K562 (cell line): ENCODE measurements at regions not wholly inside any gene's neighbourhood (a gene's known extent, or its start where the extent isn't known, plus 50 kb on each side); places are given as distances from the start of the nearest gene placed in this dataset.

Experiments used
- ARID2 ChIP-seq: fragments of 450-650 bp; IDR thresholded peaks from 2 replicates; pipeline ENCODE4 v1.6.1; 2017; ENCODE audit warnings: antibody characterized with exemption, mild to moderate bottlenecking
- HNRNPH1 ChIP-seq: fragments of 200-400 bp; formaldehyde crosslinking; optimal IDR thresholded peaks from 2 replicates; pipeline ENCODE3; 2017; ENCODE audit warnings: low read depth, mild to moderate bottlenecking, low read length, moderate library complexity
- JUNB ChIP-seq: fragments of 450-650 bp; formaldehyde crosslinking; conservative IDR thresholded peaks from 2 replicates; pipeline ENCODE4 v1.4.0; 2020; ENCODE audit warnings: mild to moderate bottlenecking
- POLR2G ChIP-seq: fragments of 200-400 bp; formaldehyde crosslinking; IDR thresholded peaks from 2 replicates; pipeline ENCODE4 v1.6.1; 2017; ENCODE audit warnings: low read depth, mild to moderate bottlenecking, antibody characterized with exemption, low read length, moderate library complexity
- TARDBP ChIP-seq: fragments of 450-650 bp; IDR thresholded peaks from 2 replicates; pipeline ENCODE4 v1.6.1; 2016
- ZNF644 ChIP-seq: fragments of 200-800 bp; sonication (Bioruptor generic); IDR thresholded peaks from 2 replicates; pipeline ENCODE4 v1.6.1; 2016; ENCODE audit warnings: low read depth, missing genetic modification characterization, missing compliant biosample characterization
- ZNF77 ChIP-seq: fragments of 250-450 bp; sonication (Bioruptor Pico); IDR thresholded peaks from 2 replicates; pipeline ENCODE4 v1.5.0; 2020
- TF ChIP-seq, protein P1 (sequence below): fragments of 450-650 bp; IDR thresholded peaks from 2 replicates; pipeline ENCODE4 v1.7.0; 2016; ENCODE audit warnings: borderline replicate concordance
- TF ChIP-seq, protein P2 (sequence below): fragments of 450-650 bp; IDR thresholded peaks from 2 replicates; pipeline ENCODE4 v1.6.1; 2016; ENCODE audit warnings: antibody characterized with exemption
- TF ChIP-seq, protein P3 (sequence below), 3 experiments: IDR thresholded peaks in 2 of 3; conservative IDR thresholded peaks in 1 of 3; 2 replicates each; pipeline ENCODE4 v1.5.1; 2011 to 2012; ENCODE audit warnings: low read length in 3 of 3, mild to moderate bottlenecking in 3 of 3, control low read depth in 2 of 3, improper control_type of control experiment in 1 of 3, inconsistent platforms in 1 of 3, low read depth in 1 of 3, mixed read lengths in 1 of 3, moderate library complexity in 1 of 3; ENCODE audit not compliant: insufficient read depth in 2 of 3

- TF ChIP-seq HNRNPH1 (no peak), JUNB (CRISPR knock-in tag) (no peak), POLR2G (no peak), TARDBP (no peak), ZNF644 (tag) (no peak), ZNF77 (no peak), ARID2 (no peak)
- TF ChIP-seq, protein P1, sequence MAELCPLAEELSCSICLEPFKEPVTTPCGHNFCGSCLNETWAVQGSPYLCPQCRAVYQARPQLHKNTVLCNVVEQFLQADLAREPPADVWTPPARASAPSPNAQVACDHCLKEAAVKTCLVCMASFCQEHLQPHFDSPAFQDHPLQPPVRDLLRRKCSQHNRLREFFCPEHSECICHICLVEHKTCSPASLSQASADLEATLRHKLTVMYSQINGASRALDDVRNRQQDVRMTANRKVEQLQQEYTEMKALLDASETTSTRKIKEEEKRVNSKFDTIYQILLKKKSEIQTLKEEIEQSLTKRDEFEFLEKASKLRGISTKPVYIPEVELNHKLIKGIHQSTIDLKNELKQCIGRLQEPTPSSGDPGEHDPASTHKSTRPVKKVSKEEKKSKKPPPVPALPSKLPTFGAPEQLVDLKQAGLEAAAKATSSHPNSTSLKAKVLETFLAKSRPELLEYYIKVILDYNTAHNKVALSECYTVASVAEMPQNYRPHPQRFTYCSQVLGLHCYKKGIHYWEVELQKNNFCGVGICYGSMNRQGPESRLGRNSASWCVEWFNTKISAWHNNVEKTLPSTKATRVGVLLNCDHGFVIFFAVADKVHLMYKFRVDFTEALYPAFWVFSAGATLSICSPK: no peak
- TF ChIP-seq, protein P2, sequence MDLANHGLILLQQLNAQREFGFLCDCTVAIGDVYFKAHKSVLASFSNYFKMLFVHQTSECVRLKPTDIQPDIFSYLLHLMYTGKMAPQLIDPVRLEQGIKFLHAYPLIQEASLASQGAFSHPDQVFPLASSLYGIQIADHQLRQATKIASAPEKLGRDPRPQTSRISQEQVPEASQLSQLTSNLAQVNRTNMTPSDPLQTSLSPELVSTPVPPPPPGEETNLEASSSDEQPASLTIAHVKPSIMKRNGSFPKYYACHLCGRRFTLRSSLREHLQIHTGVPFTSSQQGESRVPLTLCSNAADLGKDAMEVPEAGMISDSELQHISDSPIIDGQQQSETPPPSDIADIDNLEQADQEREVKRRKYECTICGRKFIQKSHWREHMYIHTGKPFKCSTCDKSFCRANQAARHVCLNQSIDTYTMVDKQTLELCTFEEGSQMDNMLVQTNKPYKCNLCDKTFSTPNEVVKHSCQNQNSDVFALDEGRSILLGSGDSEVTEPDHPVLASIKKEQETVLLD: no peak
- TF ChIP-seq, protein P3, sequence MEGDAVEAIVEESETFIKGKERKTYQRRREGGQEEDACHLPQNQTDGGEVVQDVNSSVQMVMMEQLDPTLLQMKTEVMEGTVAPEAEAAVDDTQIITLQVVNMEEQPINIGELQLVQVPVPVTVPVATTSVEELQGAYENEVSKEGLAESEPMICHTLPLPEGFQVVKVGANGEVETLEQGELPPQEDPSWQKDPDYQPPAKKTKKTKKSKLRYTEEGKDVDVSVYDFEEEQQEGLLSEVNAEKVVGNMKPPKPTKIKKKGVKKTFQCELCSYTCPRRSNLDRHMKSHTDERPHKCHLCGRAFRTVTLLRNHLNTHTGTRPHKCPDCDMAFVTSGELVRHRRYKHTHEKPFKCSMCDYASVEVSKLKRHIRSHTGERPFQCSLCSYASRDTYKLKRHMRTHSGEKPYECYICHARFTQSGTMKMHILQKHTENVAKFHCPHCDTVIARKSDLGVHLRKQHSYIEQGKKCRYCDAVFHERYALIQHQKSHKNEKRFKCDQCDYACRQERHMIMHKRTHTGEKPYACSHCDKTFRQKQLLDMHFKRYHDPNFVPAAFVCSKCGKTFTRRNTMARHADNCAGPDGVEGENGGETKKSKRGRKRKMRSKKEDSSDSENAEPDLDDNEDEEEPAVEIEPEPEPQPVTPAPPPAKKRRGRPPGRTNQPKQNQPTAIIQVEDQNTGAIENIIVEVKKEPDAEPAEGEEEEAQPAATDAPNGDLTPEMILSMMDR (IDR thresholded peaks at IDR 0.05 in 2 of 3, conservative IDR thresholded peaks at IDR 0.05 in 1 of 3; ENCODE audit: insufficient read depth in 2 of 3, low read depth in 1 of 3, low read length in 3 of 3): no peak
Observed at GRCh38 chr6:40293460-40294185, 293.5 kb downstream of the LRFN2 start.
